22Rv1 (cell line): ENCODE measurements at regions not wholly inside any gene's neighbourhood (a gene's known extent, or its start where the extent isn't known, plus 50 kb on each side); places are given as distances from the start of the nearest gene placed in this dataset.

ENCODE experiments used
- H3K27ac ChIP-seq: fragments of 450-650 bp; 2 replicates; pipeline ENCODE4 v1.5.1; 2017
- CTCF ChIP-seq: fragments of 450-650 bp; IDR thresholded peaks from 2 replicates; pipeline ENCODE4 v1.5.1; 2017; ENCODE audit warnings: mild to moderate bottlenecking
- ZFX ChIP-seq: fragments of 450-650 bp; IDR thresholded peaks from 2 replicates; pipeline ENCODE4 v1.6.1; 2017; ENCODE audit warnings: antibody characterized with exemption, borderline replicate concordance

GRCh38 chr3:44111482-44111881 lies 130.2 kb upstream of the TOPAZ1 start:
- no peak for TF ChIP-seq CTCF
- no peak for TF ChIP-seq ZFX
- no peak overlapping the region for H3K27ac ChIP-seq

DNA sequence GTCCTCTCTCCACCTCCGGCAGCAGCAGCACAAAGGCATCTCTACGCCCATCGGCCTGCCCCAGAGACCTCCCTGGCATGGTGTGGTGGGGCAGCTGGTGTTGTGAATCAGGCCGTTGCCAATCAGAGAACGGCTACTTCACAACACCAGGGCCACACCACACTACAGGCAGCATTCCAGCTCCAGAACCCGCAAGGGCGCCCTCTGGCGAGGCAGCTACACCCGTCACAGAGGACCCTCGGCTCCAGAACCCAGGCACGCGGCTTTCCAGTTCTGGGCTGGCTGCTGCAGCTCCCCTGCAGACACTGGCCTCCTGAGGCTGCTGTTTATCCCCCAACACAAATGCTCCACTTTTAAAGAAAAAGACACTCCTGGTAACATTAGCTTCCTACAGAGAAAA lies 127.5 kb upstream of the TOPAZ1 start:
- TF ChIP-seq CTCF: peak; percentile 80
- TF ChIP-seq ZFX: no peak
- no peak overlapping the region for H3K27ac ChIP-seq

- TF ChIP-seq CTCF (no peak), ZFX (no peak)
- no peak overlapping the region for H3K27ac ChIP-seq
Observed at GRCh38 chr3:44117239-44117638, 124.4 kb upstream of the TOPAZ1 start.

DNA sequence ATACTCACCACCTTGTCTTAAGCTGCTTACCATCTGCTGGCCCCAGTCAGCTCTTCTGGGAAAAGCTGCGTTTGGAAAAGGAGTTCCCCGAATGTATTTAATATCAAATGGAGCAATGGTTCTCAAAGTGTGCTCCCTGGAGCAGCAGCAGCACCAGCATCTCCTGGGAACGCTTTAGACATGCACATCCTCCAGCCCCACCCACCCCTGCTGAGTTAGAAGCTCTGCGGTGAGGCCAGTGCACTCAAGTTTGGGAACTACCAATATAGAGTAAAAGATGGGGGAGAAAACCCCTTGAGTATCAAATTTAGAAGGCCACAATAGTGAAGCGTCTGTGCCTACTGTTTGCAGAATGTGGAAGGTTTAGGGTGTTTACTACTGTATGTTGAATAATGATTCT lies 124.0 kb upstream of the TOPAZ1 start:
- TF ChIP-seq CTCF (no peak), ZFX (no peak)
- no peak overlapping the region for H3K27ac ChIP-seq

- H3K27ac ChIP-seq: no peak overlapping the region
- TF ChIP-seq ZFX (no peak), CTCF (no peak)
Observed at GRCh38 chr3:44120721-44121582, 120.7 kb upstream of the TOPAZ1 start.

GRCh38 chr3:44125246-44125645 lies 116.4 kb upstream of the TOPAZ1 start:
- no peak overlapping the region for H3K27ac ChIP-seq
- no peak for TF ChIP-seq ZFX
- no peak for TF ChIP-seq CTCF

DNA sequence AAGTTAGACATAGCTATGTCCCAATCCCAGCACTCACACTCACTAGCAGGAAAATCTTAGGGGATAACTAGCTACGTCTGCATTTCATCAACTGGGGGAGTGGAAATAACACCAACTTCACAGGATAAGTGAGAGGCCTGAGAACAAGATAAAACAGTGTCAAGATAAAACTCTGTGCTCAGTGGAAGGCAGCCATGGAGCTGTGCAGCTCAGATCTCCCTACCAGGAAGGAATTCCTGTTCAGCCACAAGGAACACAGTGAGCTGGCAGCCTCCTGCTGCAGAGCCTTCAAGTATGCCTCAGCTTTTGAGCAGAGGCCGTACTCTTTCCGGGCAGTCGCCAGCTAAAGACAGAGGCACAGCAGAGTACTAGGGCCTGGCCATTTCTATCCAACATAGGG lies 115.8 kb upstream of the TOPAZ1 start:
- H3K27ac ChIP-seq: no peak overlapping the region
- TF ChIP-seq ZFX (no peak), CTCF (no peak)
